Vagina (tissue), 2 donors: ENCODE measurements at regions not wholly inside any gene's neighbourhood (a gene's known extent, or its start where the extent isn't known, plus 50 kb on each side); places are given as distances from the start of the nearest gene placed in this dataset.

ENCODE experiments used
- DNase-seq, 2 donors: peaks; one replicate each; pipeline ENCODE4 v3.0.0-alpha.2; 2017; ENCODE audit errors: extremely low spot score in 2 of 2
- H3K27ac ChIP-seq: fragments of 200-600 bp; sonication (generic); one replicate; pipeline ENCODE4 v1.5.1; 2019
- H3K27me3 ChIP-seq: fragments of 200-600 bp; sonication (generic); one replicate; pipeline ENCODE4 v1.5.1; 2019
- H3K36me3 ChIP-seq, 2 donors: fragments of 200-600 bp; sonication (generic); one replicate each; pipeline ENCODE4 v1.5.1; 2017 to 2019
- H3K4me1 ChIP-seq: fragments of 200-600 bp; sonication (generic); one replicate; pipeline ENCODE4 v1.5.1; 2019
- H3K4me3 ChIP-seq, 2 donors: fragments of 200-600 bp; sonication (generic); 1 replicate in 1 of 2; 2 replicates in 1 of 2; pipeline ENCODE4 v1.5.1; 2016 to 2019
- H3K9me3 ChIP-seq: fragments of 200-600 bp; sonication (generic); one replicate; pipeline ENCODE4 v1.5.1; 2019
- POLR2A ChIP-seq, 2 donors: fragments of 450-650 bp; IDR thresholded peaks; one replicate each; pipeline ENCODE4 v1.6.1; 2017; ENCODE audit warnings: antibody characterized with exemption in 2 of 2, mild to moderate bottlenecking in 2 of 2, moderate library complexity in 2 of 2
- POLR2AphosphoS5 ChIP-seq, 2 donors: sonication (generic); formaldehyde crosslinking; IDR thresholded peaks; one replicate each; pipeline ENCODE4 v1.9.0; 2017; ENCODE audit warnings: antibody characterized with exemption in 2 of 2, mild to moderate bottlenecking in 2 of 2, low read depth in 1 of 2; ENCODE audit not compliant: insufficient read depth in 1 of 2
- intact Hi-C: fragments of 100-400 bp; cut with DNase I; formaldehyde crosslinking; loops from one replicate; pipeline ENCODE4 v1.15.1; 2023
- TF ChIP-seq, protein P1 (sequence below), 3 experiments: fragments of 450-650 bp in 2 of 3; fragments of 200-600 bp in 1 of 3; sonication (generic) in 1 of 3; IDR thresholded peaks; one replicate each; pipeline ENCODE4 v1.5.1; 2017 to 2019; ENCODE audit warnings: antibody characterized with exemption in 3 of 3, mild to moderate bottlenecking in 2 of 3, moderate library complexity in 2 of 3

DNA sequence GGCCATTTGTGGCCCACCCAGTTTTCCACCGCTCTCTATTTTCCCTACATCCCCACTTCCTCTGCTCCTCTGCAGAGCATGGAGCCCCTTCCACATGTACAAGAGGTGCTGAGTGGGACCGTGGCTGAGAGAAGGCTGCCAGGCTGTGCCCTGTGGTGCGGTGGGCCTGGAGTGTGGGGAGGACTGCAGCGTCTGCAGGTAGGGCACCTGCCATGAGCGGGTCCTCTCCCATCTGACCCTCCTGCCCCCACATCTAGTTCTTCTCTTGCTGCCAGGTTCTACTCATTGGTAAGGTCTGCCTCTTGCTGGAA is 145.6 kb upstream of the FAM20C start:
- no peaks in the 10 kb centered on the region for H3K36me3 ChIP-seq
- H3K9me3 ChIP-seq = no peaks in the 10 kb centered on the region
- H3K4me1 ChIP-seq = no peaks in the 10 kb centered on the region
- H3K4me3 ChIP-seq = no peak overlapping the region
- DNase-seq = no peak
- intact Hi-C loops = no loop called here
- H3K27ac ChIP-seq = no peak overlapping the region
- H3K27me3 ChIP-seq = no peaks in the 10 kb centered on the region
- TF ChIP-seq, protein P1, sequence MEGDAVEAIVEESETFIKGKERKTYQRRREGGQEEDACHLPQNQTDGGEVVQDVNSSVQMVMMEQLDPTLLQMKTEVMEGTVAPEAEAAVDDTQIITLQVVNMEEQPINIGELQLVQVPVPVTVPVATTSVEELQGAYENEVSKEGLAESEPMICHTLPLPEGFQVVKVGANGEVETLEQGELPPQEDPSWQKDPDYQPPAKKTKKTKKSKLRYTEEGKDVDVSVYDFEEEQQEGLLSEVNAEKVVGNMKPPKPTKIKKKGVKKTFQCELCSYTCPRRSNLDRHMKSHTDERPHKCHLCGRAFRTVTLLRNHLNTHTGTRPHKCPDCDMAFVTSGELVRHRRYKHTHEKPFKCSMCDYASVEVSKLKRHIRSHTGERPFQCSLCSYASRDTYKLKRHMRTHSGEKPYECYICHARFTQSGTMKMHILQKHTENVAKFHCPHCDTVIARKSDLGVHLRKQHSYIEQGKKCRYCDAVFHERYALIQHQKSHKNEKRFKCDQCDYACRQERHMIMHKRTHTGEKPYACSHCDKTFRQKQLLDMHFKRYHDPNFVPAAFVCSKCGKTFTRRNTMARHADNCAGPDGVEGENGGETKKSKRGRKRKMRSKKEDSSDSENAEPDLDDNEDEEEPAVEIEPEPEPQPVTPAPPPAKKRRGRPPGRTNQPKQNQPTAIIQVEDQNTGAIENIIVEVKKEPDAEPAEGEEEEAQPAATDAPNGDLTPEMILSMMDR (IDR thresholded peaks at IDR 0.05) = no peak
- TF ChIP-seq POLR2AphosphoS5 (IDR thresholded peaks at IDR 0.05; ENCODE audit: insufficient read depth in 1 of 2, low read depth in 1 of 2) = no peak
- no peak for TF ChIP-seq POLR2A (IDR thresholded peaks at IDR 0.05)

DNA sequence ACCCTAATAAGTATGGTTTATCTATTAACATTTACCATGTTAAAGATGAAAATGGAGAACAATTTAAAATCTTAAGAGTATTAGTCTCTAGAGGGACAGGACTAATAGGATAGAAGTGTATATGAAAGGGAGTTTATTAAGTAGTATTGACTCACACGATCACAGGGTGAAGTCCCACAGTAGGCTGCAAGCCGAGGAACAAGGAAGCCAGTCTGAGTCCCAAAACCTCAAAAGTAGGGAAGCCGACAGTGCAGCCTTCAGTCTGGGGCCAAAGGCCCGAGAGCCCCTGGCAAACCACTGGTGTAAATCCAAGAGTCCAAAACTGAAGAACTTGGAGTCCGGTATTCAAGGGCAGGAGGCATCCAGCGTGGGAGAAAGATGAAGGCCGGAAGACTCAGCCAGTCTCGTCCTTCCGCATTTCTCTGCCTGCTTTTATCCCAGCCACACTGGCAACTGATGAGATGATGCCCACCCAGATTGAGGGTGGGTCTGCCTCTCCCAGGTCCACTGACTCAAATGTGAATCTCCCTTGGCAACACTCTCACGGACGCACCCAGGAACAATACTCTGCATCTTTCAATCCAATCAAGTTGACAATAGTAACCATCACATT is 140.8 kb upstream of the FAM20C start:
- no peaks in the 10 kb centered on the region for H3K9me3 ChIP-seq
- H3K36me3 ChIP-seq = no peaks in the 10 kb centered on the region
- no peaks in the 10 kb centered on the region for H3K27me3 ChIP-seq
- TF ChIP-seq POLR2A (IDR thresholded peaks at IDR 0.05) (no peak), POLR2AphosphoS5 (IDR thresholded peaks at IDR 0.05; ENCODE audit: insufficient read depth in 1 of 2, low read depth in 1 of 2) (no peak)
- TF ChIP-seq, protein P1 (IDR thresholded peaks at IDR 0.05) = no peak
- H3K4me3 ChIP-seq = no peak overlapping the region
- no peaks in the 10 kb centered on the region for H3K4me1 ChIP-seq
- no peak overlapping the region for H3K27ac ChIP-seq
- intact Hi-C loops = no loop called here
- DNase-seq = no peak

DNA sequence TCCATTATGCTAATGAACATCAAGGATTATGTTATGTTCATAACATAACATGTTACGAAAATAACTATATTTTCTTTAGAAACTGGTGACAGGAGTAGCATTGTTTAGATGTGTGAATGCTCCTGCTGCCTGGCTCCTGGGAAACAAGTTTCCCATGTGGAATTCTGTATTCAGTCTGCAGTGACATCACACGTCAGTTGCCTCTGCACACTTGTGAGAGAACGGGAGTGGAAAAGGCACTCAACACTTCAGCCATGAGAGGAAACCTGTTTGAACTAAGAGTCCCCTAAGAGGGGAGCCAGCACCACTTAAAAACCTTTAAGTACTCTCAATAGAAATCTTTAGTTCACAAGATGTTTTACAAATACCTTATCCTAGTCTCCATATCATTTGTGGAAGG is 140.3 kb upstream of the FAM20C start:
- Histone ChIP-seq H3K36me3 (no peaks in the 10 kb centered on the region), H3K9me3 (no peaks in the 10 kb centered on the region), H3K27ac (no peak overlapping the region), H3K27me3 (no peaks in the 10 kb centered on the region), H3K4me3 (no peak overlapping the region), H3K4me1 (no peaks in the 10 kb centered on the region)
- TF ChIP-seq POLR2A (IDR thresholded peaks at IDR 0.05) (no peak), POLR2AphosphoS5 (IDR thresholded peaks at IDR 0.05; ENCODE audit: insufficient read depth in 1 of 2, low read depth in 1 of 2) (no peak)
- TF ChIP-seq, protein P1 (IDR thresholded peaks at IDR 0.05) = no peak
- DNase-seq = no peak
- intact Hi-C loops = no loop called here

DNA sequence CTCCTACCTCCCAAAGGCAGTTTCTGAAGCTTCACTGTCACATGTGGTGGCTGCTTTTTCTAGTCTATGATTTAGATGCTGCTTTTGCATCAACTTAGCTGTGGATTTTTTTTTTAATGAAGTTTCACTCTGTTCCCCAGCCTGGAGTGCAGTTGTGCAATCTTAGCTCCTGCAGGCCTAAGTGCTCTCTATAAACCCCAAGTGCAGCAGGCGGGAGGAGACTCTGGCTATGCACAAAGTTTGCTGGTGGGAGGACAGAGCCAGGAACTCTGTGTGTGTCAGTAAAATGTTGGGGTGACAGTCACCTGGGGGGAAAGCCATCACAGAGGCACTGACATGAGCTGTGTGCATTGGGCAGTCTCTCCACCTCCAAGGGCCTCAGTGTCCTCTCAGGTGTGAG is 138.8 kb upstream of the FAM20C start:
- TF ChIP-seq POLR2AphosphoS5 (IDR thresholded peaks at IDR 0.05; ENCODE audit: insufficient read depth in 1 of 2, low read depth in 1 of 2) (no peak), POLR2A (IDR thresholded peaks at IDR 0.05) (no peak)
- TF ChIP-seq, protein P1 (IDR thresholded peaks at IDR 0.05) = no peak
- no peak overlapping the region for H3K27ac ChIP-seq
- intact Hi-C loops = no loop called here

DNA sequence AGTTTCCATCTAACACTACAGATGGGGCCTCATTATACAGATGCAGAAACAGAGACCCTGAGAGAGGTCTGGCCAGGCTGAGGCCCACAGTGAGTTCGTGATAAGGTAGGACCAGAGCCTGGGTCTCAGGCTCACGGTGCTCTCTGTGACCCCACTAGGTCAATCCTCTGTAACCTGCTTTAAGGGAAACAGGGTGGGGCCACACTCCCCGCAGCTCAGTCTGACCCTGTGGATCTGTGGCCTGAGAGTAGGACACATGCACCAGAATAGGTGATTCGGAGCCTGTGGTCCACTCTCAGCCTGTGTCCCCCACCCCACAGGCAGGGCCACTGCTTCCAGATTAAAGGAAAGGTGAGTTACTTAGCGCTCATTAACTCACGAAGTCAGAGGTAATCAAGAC is 137.8 kb upstream of the FAM20C start:
- no peaks in the 10 kb centered on the region for H3K9me3 ChIP-seq
- TF ChIP-seq, protein P1 (IDR thresholded peaks at IDR 0.05) = no peak
- TF ChIP-seq POLR2AphosphoS5 (IDR thresholded peaks at IDR 0.05; ENCODE audit: insufficient read depth in 1 of 2, low read depth in 1 of 2) = no peak
- no peak for TF ChIP-seq POLR2A (IDR thresholded peaks at IDR 0.05)
- no peaks in the 10 kb centered on the region for H3K4me1 ChIP-seq
- no peak for DNase-seq
- H3K27me3 ChIP-seq = no peaks in the 10 kb centered on the region
- H3K27ac ChIP-seq = no peak overlapping the region
- intact Hi-C loops = no loop called here
- H3K36me3 ChIP-seq = no peaks in the 10 kb centered on the region
- no peak overlapping the region for H3K4me3 ChIP-seq

More for the DNA sequence above, 138.8 kb upstream of the FAM20C start:
- no peaks in the 10 kb centered on the region for H3K36me3 ChIP-seq
- no peaks in the 10 kb centered on the region for H3K4me1 ChIP-seq
- H3K4me3 ChIP-seq = no peak overlapping the region
- no peaks in the 10 kb centered on the region for H3K9me3 ChIP-seq
- H3K27me3 ChIP-seq = no peaks in the 10 kb centered on the region
- DNase-seq = no peak
